ENCODE measurements at regions not wholly inside any gene's neighbourhood (a gene's known extent, or its start where the extent isn't known, plus 50 kb on each side); places are given as distances from the start of the nearest gene placed in this dataset.

DNA sequence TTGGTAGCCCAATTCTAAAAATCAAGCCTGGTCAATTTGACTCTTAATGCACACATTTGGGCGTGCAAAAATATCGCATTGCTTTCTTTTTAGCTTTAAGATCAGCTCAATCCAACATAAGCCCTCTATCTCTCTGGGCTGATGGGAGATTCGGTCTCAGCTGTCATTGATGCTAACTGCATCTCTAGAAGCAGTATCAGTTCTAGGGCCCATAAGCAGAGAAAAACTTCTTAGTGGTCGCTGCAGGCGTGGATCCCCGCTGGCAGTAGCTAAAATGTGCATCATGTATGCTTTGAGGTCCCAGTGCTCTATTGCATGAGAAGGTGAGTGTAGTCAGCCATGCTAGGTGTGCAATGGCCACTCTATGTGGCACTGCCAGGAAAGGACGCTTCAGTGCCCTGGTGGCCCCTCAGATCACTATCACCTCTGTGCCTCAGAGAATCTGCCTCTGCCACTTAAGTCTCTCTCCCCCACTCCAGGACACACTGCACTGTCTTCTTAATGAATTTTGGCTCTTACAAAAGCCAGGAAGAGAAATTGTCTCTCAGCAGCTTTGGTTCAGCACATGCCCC lies 79.7 kb upstream of the GADD45A start:
- no peaks in the 10 kb centered on the region for H3K9me3 ChIP-seq (ENCODE audit: low read depth)
- no peak overlapping the region for H3K9ac ChIP-seq
- H3K27me3 ChIP-seq (replicated peaks; ENCODE audit: insufficient read depth) = no peaks in the 10 kb centered on the region
- H3K36me3 ChIP-seq (ENCODE audit: low read depth) = no peaks in the 10 kb centered on the region
- peak overlapping the region; percentile 22; the same call in 1 of the 2 replicates for H2AFZ ChIP-seq
- in situ Hi-C loops (cut with MboI) = no loop called here
- no peaks in the 10 kb centered on the region for H4K20me1 ChIP-seq (ENCODE audit: insufficient read depth)
- no peaks in the 10 kb centered on the region for H3F3A ChIP-seq (ENCODE audit: insufficient read depth)
- H3K4me3 ChIP-seq = no peak overlapping the region
- TF ChIP-seq EZH2 (IDR thresholded peaks at IDR 0.05; ENCODE audit: insufficient read depth, poor library complexity, severe bottlenecking) (no peak), EZH2phosphoT487 (IDR thresholded peaks at IDR 0.05; ENCODE audit: insufficient read depth, low read depth) (no peak)
- no peak overlapping the region for H3K27ac ChIP-seq
- WGBS, 2 experiments (ENCODE audit: low coverage in 1 of 2, low lambda C conversion rate in 2 of 2, missing lambda C conversion rate in 2 of 2) = 72 to 81% methylated on average over 7 of the region's 7 CpGs
- no peak for DNase-seq
- H3K79me2 ChIP-seq (ENCODE audit: insufficient read depth) = no peaks in the 10 kb centered on the region
- H3K4me2 ChIP-seq (ENCODE audit: unreplicated experiment) = no peak overlapping the region
- H3K4me1 ChIP-seq (ENCODE audit: insufficient read depth) = no peaks in the 10 kb centered on the region
- no peaks in the 10 kb centered on the region for H3K9me2 ChIP-seq (ENCODE audit: insufficient read depth)

DNA sequence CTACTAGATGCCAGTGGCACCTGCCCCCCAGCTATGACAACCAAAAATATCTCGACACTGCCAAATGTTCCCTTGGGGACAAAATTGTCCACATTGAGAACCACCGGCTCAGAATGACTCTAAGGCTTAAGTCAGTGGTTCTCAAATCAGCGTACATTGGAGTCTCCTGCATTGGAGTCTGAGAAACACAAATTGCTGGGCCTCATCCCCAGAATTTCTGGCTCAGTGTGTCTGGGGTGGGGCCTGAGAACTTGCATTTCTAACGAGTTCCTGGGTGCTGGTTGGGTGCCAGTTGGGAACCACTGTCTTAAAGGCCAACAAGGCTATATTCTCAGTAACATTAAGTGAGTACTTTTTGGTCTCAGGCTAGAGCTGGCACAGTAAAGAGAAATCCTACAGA lies 77.7 kb upstream of the GADD45A start:
- H3K27me3 ChIP-seq (replicated peaks; ENCODE audit: insufficient read depth) = no peaks in the 10 kb centered on the region
- no peaks in the 10 kb centered on the region for H4K20me1 ChIP-seq (ENCODE audit: insufficient read depth)
- whole genome bisulfite sequencing, 2 experiments (ENCODE audit: low coverage in 1 of 2, low lambda C conversion rate in 2 of 2, missing lambda C conversion rate in 2 of 2) = 59 to 66% methylated on average over 4 of the region's 4 CpGs
- no peak overlapping the region for H3K4me2 ChIP-seq (ENCODE audit: unreplicated experiment)
- H3K9me2 ChIP-seq (ENCODE audit: insufficient read depth) = no peaks in the 10 kb centered on the region
- no peak overlapping the region for H3K4me3 ChIP-seq
- no peaks in the 10 kb centered on the region for H3F3A ChIP-seq (ENCODE audit: insufficient read depth)
- no peak overlapping the region for H3K27ac ChIP-seq
- H3K9ac ChIP-seq = no peak overlapping the region
- H3K9me3 ChIP-seq (ENCODE audit: low read depth) = no peaks in the 10 kb centered on the region
- H3K36me3 ChIP-seq (ENCODE audit: low read depth) = no peaks in the 10 kb centered on the region
- TF ChIP-seq EZH2phosphoT487 (IDR thresholded peaks at IDR 0.05; ENCODE audit: insufficient read depth, low read depth) (no peak), EZH2 (IDR thresholded peaks at IDR 0.05; ENCODE audit: insufficient read depth, poor library complexity, severe bottlenecking) (no peak)
- no peak overlapping the region for H2AFZ ChIP-seq
- in situ Hi-C loops (cut with MboI) = no loop called here
- DNase-seq = no peak
- no peaks in the 10 kb centered on the region for H3K4me1 ChIP-seq (ENCODE audit: insufficient read depth)
- no peaks in the 10 kb centered on the region for H3K79me2 ChIP-seq (ENCODE audit: insufficient read depth)

DNA sequence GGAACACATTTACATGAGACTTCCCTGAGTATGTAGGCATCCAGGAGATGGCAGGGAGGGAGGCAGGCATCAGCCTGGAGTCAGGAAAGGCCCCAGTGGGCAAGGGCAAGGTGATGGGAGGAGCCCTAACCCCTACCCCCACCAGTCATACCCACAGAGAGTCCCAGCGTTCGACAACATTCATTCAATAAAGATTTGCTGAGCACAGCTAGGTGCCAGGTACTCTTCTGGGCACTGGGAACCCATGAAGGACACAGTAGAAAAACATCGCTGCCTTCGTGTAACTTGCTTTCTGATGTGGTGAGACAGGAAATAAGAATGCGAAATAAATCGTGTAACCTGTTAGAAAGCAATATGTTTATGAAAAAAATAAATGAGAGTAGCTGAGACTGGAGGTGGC lies 77.3 kb upstream of the GADD45A start:
- 89 to 90% methylated on average over 6 of the region's 6 CpGs for WGBS, 2 experiments (ENCODE audit: low coverage in 1 of 2, low lambda C conversion rate in 2 of 2, missing lambda C conversion rate in 2 of 2)
- no peaks in the 10 kb centered on the region for H3K4me1 ChIP-seq (ENCODE audit: insufficient read depth)
- H3K9ac ChIP-seq = no peak overlapping the region
- in situ Hi-C loops (cut with MboI) = no loop called here
- no peak overlapping the region for H3K4me2 ChIP-seq (ENCODE audit: unreplicated experiment)
- no peaks in the 10 kb centered on the region for H3K9me3 ChIP-seq (ENCODE audit: low read depth)
- no peak overlapping the region for H3K27ac ChIP-seq
- H3K36me3 ChIP-seq (ENCODE audit: low read depth) = no peaks in the 10 kb centered on the region
- no peak overlapping the region for H2AFZ ChIP-seq
- no peaks in the 10 kb centered on the region for H4K20me1 ChIP-seq (ENCODE audit: insufficient read depth)
- no peak for DNase-seq
- H3K79me2 ChIP-seq (ENCODE audit: insufficient read depth) = no peaks in the 10 kb centered on the region
- no peaks in the 10 kb centered on the region for H3K27me3 ChIP-seq (replicated peaks; ENCODE audit: insufficient read depth)
- no peak overlapping the region for H3K4me3 ChIP-seq
- H3F3A ChIP-seq (ENCODE audit: insufficient read depth) = 0 out of 2 replicates have a peak, but pooled peaks cover 3% of the 10 kb centered on the region
- no peaks in the 10 kb centered on the region for H3K9me2 ChIP-seq (ENCODE audit: insufficient read depth)
- TF ChIP-seq EZH2 (IDR thresholded peaks at IDR 0.05; ENCODE audit: insufficient read depth, poor library complexity, severe bottlenecking) (no peak), EZH2phosphoT487 (IDR thresholded peaks at IDR 0.05; ENCODE audit: insufficient read depth, low read depth) (no peak)

DNA sequence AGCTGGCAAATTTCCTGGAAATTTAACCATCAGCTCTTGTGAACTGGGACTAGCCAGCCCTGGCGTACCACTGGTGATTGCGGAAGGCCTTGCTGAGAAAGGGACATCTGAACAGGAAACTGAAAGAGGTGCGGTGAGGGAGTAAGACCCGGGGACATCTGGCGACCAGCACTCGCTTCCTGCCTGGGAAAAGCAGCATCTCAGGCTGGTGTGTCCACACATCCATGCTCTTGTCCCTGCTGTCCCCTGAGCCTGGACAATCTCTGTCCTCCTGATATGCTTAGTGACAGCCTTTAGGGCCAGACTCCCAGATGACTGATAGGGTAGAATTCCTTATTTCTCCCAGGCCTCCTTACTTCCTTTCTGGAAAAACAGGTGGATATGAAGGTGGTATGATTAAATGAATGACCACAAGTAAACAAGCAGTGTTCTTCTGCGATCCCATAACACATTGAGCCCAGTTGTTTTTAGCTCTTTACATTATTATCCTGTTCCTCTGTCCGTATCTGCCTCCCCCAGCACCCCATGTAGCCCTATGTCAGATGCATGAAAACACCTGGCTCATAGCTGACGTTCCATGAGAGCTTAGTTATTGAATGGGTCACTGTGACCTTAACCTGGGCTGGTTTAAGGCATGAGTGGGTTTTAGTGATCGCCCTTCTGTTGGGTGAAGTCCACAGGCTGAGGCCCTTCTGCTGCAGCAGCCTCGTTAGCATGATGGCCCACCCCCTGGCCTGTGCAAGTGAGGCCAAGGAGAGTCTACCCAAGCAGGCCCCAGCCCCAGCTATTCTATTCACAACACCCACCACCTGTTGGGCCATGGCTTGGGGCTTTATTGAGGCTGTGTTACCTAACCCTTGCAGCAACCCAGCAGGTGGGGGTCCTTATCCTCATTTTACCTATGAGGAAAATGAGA lies 76.1 kb upstream of the GADD45A start:
- in situ Hi-C loops (cut with MboI) = no loop called here
- H3K4me1 ChIP-seq (ENCODE audit: insufficient read depth) = no peaks in the 10 kb centered on the region
- WGBS, 2 experiments (ENCODE audit: low coverage in 1 of 2, low lambda C conversion rate in 2 of 2, missing lambda C conversion rate in 2 of 2) = 77% methylated on average over 11 of the region's 11 CpGs

More for the DNA sequence above, 76.1 kb upstream of the GADD45A start:
- DNase-seq = no peak
- no peak for TF ChIP-seq EZH2 (IDR thresholded peaks at IDR 0.05; ENCODE audit: insufficient read depth, poor library complexity, severe bottlenecking)
- TF ChIP-seq EZH2phosphoT487 (IDR thresholded peaks at IDR 0.05; ENCODE audit: insufficient read depth, low read depth) = no peak
- H3F3A ChIP-seq (ENCODE audit: insufficient read depth) = 0 out of 2 replicates have a peak, but pooled peaks cover 9% of the 10 kb centered on the region
- H3K79me2 ChIP-seq (ENCODE audit: insufficient read depth) = no peaks in the 10 kb centered on the region
- H3K27me3 ChIP-seq (replicated peaks; ENCODE audit: insufficient read depth) = no peaks in the 10 kb centered on the region
- H3K9me3 ChIP-seq (ENCODE audit: low read depth) = no peaks in the 10 kb centered on the region
- no peak overlapping the region for H3K27ac ChIP-seq
- H4K20me1 ChIP-seq (ENCODE audit: insufficient read depth) = no peaks in the 10 kb centered on the region
- H3K4me2 ChIP-seq (ENCODE audit: unreplicated experiment) = no peak overlapping the region
- no peaks in the 10 kb centered on the region for H3K9me2 ChIP-seq (ENCODE audit: insufficient read depth)
- no peak overlapping the region for H3K4me3 ChIP-seq
- H3K9ac ChIP-seq = no peak overlapping the region
- no peaks in the 10 kb centered on the region for H3K36me3 ChIP-seq (ENCODE audit: low read depth)
- no peak overlapping the region for H2AFZ ChIP-seq
